Panc1 (cell line): ENCODE measurements at regions not wholly inside any gene's neighbourhood (a gene's known extent, or its start where the extent isn't known, plus 50 kb on each side); places are given as distances from the start of the nearest gene placed in this dataset.

ENCODE experiments used
- ATAC-seq: fragments of 200-7000 bp; cut with Tn5 transposase; 2 replicates; pipeline ENCODE4 v1.9.1; 2020; ENCODE audit warnings: mild to moderate bottlenecking, moderate library complexity
- BruUV-seq: library from RNA; stranded (reverse); fragments of 400-500 nt; replicated peaks from 2 replicates; lab custom pipeline; 2021; lab: Mats Ljungman, UMichigan
- CTCF ChIA-PET: fragments of 300-600 bp; sonication (Branson Sonifier 250); formaldehyde crosslinking; loops from one replicate; lab custom pipeline; 2022; ENCODE audit warnings: antibody characterized with exemption; lab: Charles Lee
- POLR2A ChIA-PET: fragments of 300-600 bp; sonication (Branson Sonifier 250); formaldehyde crosslinking; loops from one replicate; lab custom pipeline; 2022; ENCODE audit warnings: antibody characterized with exemption; lab: Charles Lee
- DNase-seq: peaks from one replicate; pipeline ENCODE4 v3.0.0-alpha.2; 2010; ENCODE audit warnings: low read depth, low spot score
- H3K27ac ChIP-seq: 2 replicates; pipeline ENCODE4 v1.5.1; 2011; ENCODE audit warnings: mild to moderate bottlenecking, low read length, inconsistent platforms
- H3K27me3 ChIP-seq: fragments of 200-500 bp; sonication (Bioruptor generic); 2 replicates; pipeline ENCODE4 v1.6.0; 2014; ENCODE audit warnings: low read length, inconsistent platforms; ENCODE audit not compliant: control insufficient read depth, insufficient read depth
- H3K36me3 ChIP-seq: fragments of 200-500 bp; sonication (Bioruptor generic); 2 replicates; pipeline ENCODE4 v1.5.1; 2014; ENCODE audit warnings: inconsistent platforms, mild to moderate bottlenecking, low read length, moderate library complexity; ENCODE audit not compliant: control insufficient read depth, insufficient read depth
- H3K4me1 ChIP-seq: 2 replicates; pipeline ENCODE4 v1.5.1; 2011; ENCODE audit warnings: inconsistent platforms, mild to moderate bottlenecking, low read length, moderate library complexity; ENCODE audit not compliant: control insufficient read depth, insufficient read depth
- H3K4me3 ChIP-seq, 2 experiments: 2 replicates each; pipeline ENCODE4 v1.5.1; 2011 to 2012; ENCODE audit warnings: low read depth in 2 of 2, low read length in 2 of 2, mild to moderate bottlenecking in 2 of 2, inconsistent platforms in 1 of 2, moderate library complexity in 1 of 2
- H3K9me3 ChIP-seq: fragments of 200-500 bp; sonication (Bioruptor generic); 2 replicates; pipeline ENCODE4 v1.5.1; 2014; ENCODE audit warnings: low read depth, mild to moderate bottlenecking, inconsistent platforms, low read length, moderate library complexity; ENCODE audit not compliant: control insufficient read depth, insufficient read depth
- POLR2AphosphoS5 ChIP-seq: IDR thresholded peaks from 2 replicates; pipeline ENCODE4 v1.6.1; 2012; ENCODE audit warnings: mild to moderate bottlenecking, low read depth, low read length, moderate library complexity
- SIN3A ChIP-seq: IDR thresholded peaks from 2 replicates; pipeline ENCODE4 v1.6.1; 2012; ENCODE audit warnings: low read depth, mild to moderate bottlenecking, low read length, moderate library complexity, borderline replicate concordance; ENCODE audit not compliant: insufficient read depth
- TCF7L2 ChIP-seq: IDR thresholded peaks from 2 replicates; pipeline ENCODE4 v1.6.1; 2011; ENCODE audit warnings: mild to moderate bottlenecking, low read depth, low read length, inconsistent platforms
- in situ Hi-C: cut with HindIII; loops from 2 replicates; pipeline ENCODE4 v1.10.0; 2016; ENCODE audit warnings: low sequenced_read_pairs, low pct_unique_long_range_greater_than_20kb
- intact Hi-C: fragments of 100-400 bp; cut with micrococcal nuclease; formaldehyde crosslinking; loops from one replicate; pipeline ENCODE4 v1.10.0; 2022; ENCODE audit not compliant: unreplicated experiment
- TF ChIP-seq, protein P1 (sequence below): fragments of 450-650 bp; IDR thresholded peaks from 2 replicates; pipeline ENCODE4 v1.5.1; 2017; ENCODE audit warnings: mild to moderate bottlenecking
- TF ChIP-seq, protein P2 (sequence below), 2 experiments: IDR thresholded peaks; 2 replicates each; pipeline ENCODE4 v1.6.1; 2011 to 2012; ENCODE audit warnings: low read depth in 2 of 2, control low read depth in 1 of 2, low read length in 1 of 2, mild to moderate bottlenecking in 1 of 2, moderate library complexity in 1 of 2; ENCODE audit not compliant: insufficient read depth in 1 of 2

- ChIA-PET CTCF (no interaction called here), POLR2A (no interaction called here)
- DNase-seq (no peak), ATAC-seq (no peak)
- no peaks in the 10 kb centered on the region for H3K36me3 ChIP-seq
- intact Hi-C loops (no loop called here), in situ Hi-C loops (no loop called here)
- TF ChIP-seq SIN3A (no peak), POLR2AphosphoS5 (no peak), TCF7L2 (no peak)
- TF ChIP-seq, protein P1, sequence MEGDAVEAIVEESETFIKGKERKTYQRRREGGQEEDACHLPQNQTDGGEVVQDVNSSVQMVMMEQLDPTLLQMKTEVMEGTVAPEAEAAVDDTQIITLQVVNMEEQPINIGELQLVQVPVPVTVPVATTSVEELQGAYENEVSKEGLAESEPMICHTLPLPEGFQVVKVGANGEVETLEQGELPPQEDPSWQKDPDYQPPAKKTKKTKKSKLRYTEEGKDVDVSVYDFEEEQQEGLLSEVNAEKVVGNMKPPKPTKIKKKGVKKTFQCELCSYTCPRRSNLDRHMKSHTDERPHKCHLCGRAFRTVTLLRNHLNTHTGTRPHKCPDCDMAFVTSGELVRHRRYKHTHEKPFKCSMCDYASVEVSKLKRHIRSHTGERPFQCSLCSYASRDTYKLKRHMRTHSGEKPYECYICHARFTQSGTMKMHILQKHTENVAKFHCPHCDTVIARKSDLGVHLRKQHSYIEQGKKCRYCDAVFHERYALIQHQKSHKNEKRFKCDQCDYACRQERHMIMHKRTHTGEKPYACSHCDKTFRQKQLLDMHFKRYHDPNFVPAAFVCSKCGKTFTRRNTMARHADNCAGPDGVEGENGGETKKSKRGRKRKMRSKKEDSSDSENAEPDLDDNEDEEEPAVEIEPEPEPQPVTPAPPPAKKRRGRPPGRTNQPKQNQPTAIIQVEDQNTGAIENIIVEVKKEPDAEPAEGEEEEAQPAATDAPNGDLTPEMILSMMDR = no peak
- TF ChIP-seq, protein P2, sequence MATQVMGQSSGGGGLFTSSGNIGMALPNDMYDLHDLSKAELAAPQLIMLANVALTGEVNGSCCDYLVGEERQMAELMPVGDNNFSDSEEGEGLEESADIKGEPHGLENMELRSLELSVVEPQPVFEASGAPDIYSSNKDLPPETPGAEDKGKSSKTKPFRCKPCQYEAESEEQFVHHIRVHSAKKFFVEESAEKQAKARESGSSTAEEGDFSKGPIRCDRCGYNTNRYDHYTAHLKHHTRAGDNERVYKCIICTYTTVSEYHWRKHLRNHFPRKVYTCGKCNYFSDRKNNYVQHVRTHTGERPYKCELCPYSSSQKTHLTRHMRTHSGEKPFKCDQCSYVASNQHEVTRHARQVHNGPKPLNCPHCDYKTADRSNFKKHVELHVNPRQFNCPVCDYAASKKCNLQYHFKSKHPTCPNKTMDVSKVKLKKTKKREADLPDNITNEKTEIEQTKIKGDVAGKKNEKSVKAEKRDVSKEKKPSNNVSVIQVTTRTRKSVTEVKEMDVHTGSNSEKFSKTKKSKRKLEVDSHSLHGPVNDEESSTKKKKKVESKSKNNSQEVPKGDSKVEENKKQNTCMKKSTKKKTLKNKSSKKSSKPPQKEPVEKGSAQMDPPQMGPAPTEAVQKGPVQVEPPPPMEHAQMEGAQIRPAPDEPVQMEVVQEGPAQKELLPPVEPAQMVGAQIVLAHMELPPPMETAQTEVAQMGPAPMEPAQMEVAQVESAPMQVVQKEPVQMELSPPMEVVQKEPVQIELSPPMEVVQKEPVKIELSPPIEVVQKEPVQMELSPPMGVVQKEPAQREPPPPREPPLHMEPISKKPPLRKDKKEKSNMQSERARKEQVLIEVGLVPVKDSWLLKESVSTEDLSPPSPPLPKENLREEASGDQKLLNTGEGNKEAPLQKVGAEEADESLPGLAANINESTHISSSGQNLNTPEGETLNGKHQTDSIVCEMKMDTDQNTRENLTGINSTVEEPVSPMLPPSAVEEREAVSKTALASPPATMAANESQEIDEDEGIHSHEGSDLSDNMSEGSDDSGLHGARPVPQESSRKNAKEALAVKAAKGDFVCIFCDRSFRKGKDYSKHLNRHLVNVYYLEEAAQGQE (IDR thresholded peaks at IDR 0.05; ENCODE audit: insufficient read depth in 1 of 2, low read depth in 2 of 2, low read length in 1 of 2) = no peak
- peaks cover 25% of the 10 kb centered on the region for H3K9me3 ChIP-seq
- no TSS peak for BruUV-seq
- H3K4me1 ChIP-seq = no peaks in the 10 kb centered on the region
- peaks cover 2% of the 10 kb centered on the region; the same call in 1 of the 2 replicates for H3K27me3 ChIP-seq
- H3K27ac ChIP-seq = no peak overlapping the region
- H3K4me3 ChIP-seq = no peak overlapping the region
Measured at GRCh38 chr11:122418032-122418431, 237.5 kb upstream of the UBASH3B start.

DNA sequence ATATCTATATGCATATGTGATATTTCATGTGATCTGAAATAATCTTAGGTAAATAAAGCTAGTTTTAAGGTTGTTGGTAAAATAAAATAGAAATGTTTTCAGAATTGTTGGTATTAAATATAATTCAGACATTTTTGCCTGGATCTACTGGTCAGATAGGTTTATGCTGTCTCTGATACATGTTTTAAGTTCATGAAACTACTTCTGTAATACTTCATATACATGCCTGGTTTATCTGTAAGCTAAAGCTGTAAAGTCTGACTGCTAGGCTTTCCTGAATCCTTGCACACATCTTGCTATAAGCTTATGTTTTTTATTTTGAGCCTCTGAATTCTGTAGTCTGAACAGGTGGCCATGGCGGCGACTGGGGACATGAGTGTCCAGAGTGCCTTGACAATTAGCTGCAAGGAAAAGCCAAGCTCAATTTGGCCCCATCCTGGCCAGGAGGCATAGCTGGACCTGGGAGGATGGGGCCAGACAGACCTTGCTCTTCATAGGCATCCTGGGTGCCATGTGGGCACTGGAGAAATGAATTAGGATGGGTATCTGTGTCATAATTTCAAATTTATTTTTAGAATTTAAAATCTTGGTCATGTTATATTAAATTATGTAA, 241.0 kb upstream of the UBASH3B start:
- no peak for ATAC-seq

More for the DNA sequence above, 241.0 kb upstream of the UBASH3B start:
- Histone ChIP-seq H3K4me1 (no peaks in the 10 kb centered on the region), H3K27ac (no peak overlapping the region), H3K36me3 (no peaks in the 10 kb centered on the region), H3K4me3 (no peak overlapping the region), H3K9me3 (peaks cover 25% of the 10 kb centered on the region), H3K27me3 (no peaks in the 10 kb centered on the region; the same call in 1 of the 2 replicates)
- ChIA-PET POLR2A (no interaction called here), CTCF (no interaction called here)
- intact Hi-C loops (no loop called here), in situ Hi-C loops (no loop called here)
- DNase-seq = no peak
- BruUV-seq = no TSS peak
- TF ChIP-seq, protein P1 = no peak
- TF ChIP-seq, protein P2 (IDR thresholded peaks at IDR 0.05; ENCODE audit: insufficient read depth in 1 of 2, low read depth in 2 of 2, low read length in 1 of 2) = no peak
- no peak for TF ChIP-seq SIN3A
- TF ChIP-seq POLR2AphosphoS5 = no peak
- TF ChIP-seq TCF7L2 = no peak
